Neural cell (in vitro differentiated cells): ENCODE measurements at regions not wholly inside any gene's neighbourhood (a gene's known extent, or its start where the extent isn't known, plus 50 kb on each side); places are given as distances from the start of the nearest gene placed in this dataset.

Experiments used
- H2AFZ ChIP-seq: fragments of 200-600, 300-800 bp; sonication (generic), shearing (Covaris generic); 2 replicates; pipeline ENCODE4 v1.6.0; 2014; ENCODE audit warnings: low read depth, mild to moderate bottlenecking, antibody characterized with exemption, low read length, moderate library complexity
- H3F3A ChIP-seq: fragments of 200-600 bp; shearing (Covaris generic); 2 replicates; pipeline ENCODE4 v1.6.1; 2016; ENCODE audit warnings: mild to moderate bottlenecking, moderate library complexity, mixed read lengths, antibody characterized with exemption, low read length; ENCODE audit not compliant: insufficient read depth, poor library complexity, severe bottlenecking
- H3K27ac ChIP-seq: fragments of 200-600, 300-800 bp; sonication (generic), shearing (Covaris generic); 2 replicates; pipeline ENCODE4 v1.5.1; 2014; ENCODE audit warnings: mild to moderate bottlenecking, low read length, moderate library complexity
- H3K27me3 ChIP-seq: fragments of 300-800, 200-600 bp; sonication (generic), shearing (Covaris generic); 2 replicates; pipeline ENCODE4 v1.6.0; 2014; ENCODE audit warnings: mild to moderate bottlenecking, low read depth, low read length, moderate library complexity; ENCODE audit not compliant: insufficient read depth
- H3K36me3 ChIP-seq: fragments of 300-800, 200-600 bp; sonication (generic), shearing (Covaris generic); 2 replicates; pipeline ENCODE4 v1.5.1; 2014; ENCODE audit warnings: mild to moderate bottlenecking, antibody characterized with exemption, low read length, moderate library complexity; ENCODE audit not compliant: insufficient read depth
- H3K4me2 ChIP-seq: fragments of 300-800, 200-600 bp; sonication (generic), shearing (Covaris generic); 2 replicates; pipeline ENCODE4 v1.6.0; 2014; ENCODE audit warnings: mild to moderate bottlenecking, low read length
- H3K4me3 ChIP-seq: fragments of 300-800, 200-600 bp; sonication (generic), shearing (Covaris generic); 2 replicates; pipeline ENCODE4 v1.5.1; 2014; ENCODE audit warnings: mild to moderate bottlenecking, low read length, moderate library complexity
- H3K79me2 ChIP-seq: fragments of 200-600 bp; shearing (Covaris generic); replicated peaks from 2 replicates; pipeline ENCODE4 v1.6.0; 2014; ENCODE audit warnings: mild to moderate bottlenecking, low read length, moderate library complexity; ENCODE audit not compliant: insufficient read depth
- H3K9ac ChIP-seq: fragments of 300-800, 200-600 bp; sonication (generic), shearing (Covaris generic); 2 replicates; pipeline ENCODE4 v1.6.1; 2016; ENCODE audit warnings: mild to moderate bottlenecking, low read length, mixed read lengths
- H3K9me2 ChIP-seq: fragments of 200-600 bp; shearing (Covaris generic); 2 replicates; pipeline ENCODE4 v1.6.1; 2016; ENCODE audit warnings: mild to moderate bottlenecking, low read length, mixed read lengths; ENCODE audit not compliant: insufficient read depth
- H3K9me3 ChIP-seq: fragments of 200-600, 300-800 bp; sonication (generic), shearing (Covaris generic); 2 replicates; pipeline ENCODE4 v1.6.1; 2016; ENCODE audit warnings: mild to moderate bottlenecking, mixed run types, low read length, moderate library complexity, mixed read lengths
- H4K20me1 ChIP-seq: fragments of 200-600 bp; shearing (Covaris generic); 2 replicates; pipeline ENCODE4 v1.6.1; 2016; ENCODE audit warnings: mild to moderate bottlenecking, mixed run types; ENCODE audit not compliant: insufficient read depth
- EP300 ChIP-seq: fragments of 450-650 bp; conservative IDR thresholded peaks from 2 replicates; pipeline ENCODE4 v1.6.1; 2014; ENCODE audit warnings: antibody characterized with exemption, mild to moderate bottlenecking, moderate library complexity; ENCODE audit not compliant: poor library complexity, severe bottlenecking
- EZH2 ChIP-seq: fragments of 200-600, 300-800 bp; shearing (Covaris generic), sonication (generic); IDR thresholded peaks from 2 replicates; pipeline ENCODE4 v1.6.1; 2014; ENCODE audit warnings: antibody characterized with exemption, low read length, borderline replicate concordance, mild to moderate bottlenecking; ENCODE audit not compliant: insufficient read depth, poor library complexity, severe bottlenecking
- MXI1 ChIP-seq: fragments of 450-650 bp; conservative IDR thresholded peaks from 2 replicates; pipeline ENCODE4 v1.6.1; 2014; ENCODE audit warnings: antibody characterized with exemption, mild to moderate bottlenecking; ENCODE audit not compliant: poor library complexity, severe bottlenecking
- POLR2AphosphoS5 ChIP-seq: IDR thresholded peaks from 2 replicates; pipeline ENCODE4 v1.6.1; 2012
- RAD21 ChIP-seq: fragments of 450-650 bp; conservative IDR thresholded peaks from 2 replicates; pipeline ENCODE4 v1.6.1; 2014; ENCODE audit warnings: antibody characterized with exemption, mild to moderate bottlenecking, moderate library complexity
- SMC3 ChIP-seq: fragments of 450-650 bp; conservative IDR thresholded peaks from 2 replicates; pipeline ENCODE4 v1.6.1; 2014; ENCODE audit warnings: antibody characterized with exemption, mild to moderate bottlenecking, moderate library complexity; ENCODE audit not compliant: poor library complexity
- TAF1 ChIP-seq: IDR thresholded peaks from 2 replicates; pipeline ENCODE4 v1.6.1; 2012; ENCODE audit warnings: low read depth
- TF ChIP-seq, protein P1 (sequence below): IDR thresholded peaks from 2 replicates; pipeline ENCODE4 v1.6.1; 2012; ENCODE audit warnings: borderline replicate concordance
- TF ChIP-seq, protein P2 (sequence below): fragments of 450-650 bp; IDR thresholded peaks from 2 replicates; pipeline ENCODE4 v1.5.1; 2014; ENCODE audit warnings: antibody characterized with exemption, mild to moderate bottlenecking, moderate library complexity; ENCODE audit not compliant: poor library complexity, severe bottlenecking

DNA sequence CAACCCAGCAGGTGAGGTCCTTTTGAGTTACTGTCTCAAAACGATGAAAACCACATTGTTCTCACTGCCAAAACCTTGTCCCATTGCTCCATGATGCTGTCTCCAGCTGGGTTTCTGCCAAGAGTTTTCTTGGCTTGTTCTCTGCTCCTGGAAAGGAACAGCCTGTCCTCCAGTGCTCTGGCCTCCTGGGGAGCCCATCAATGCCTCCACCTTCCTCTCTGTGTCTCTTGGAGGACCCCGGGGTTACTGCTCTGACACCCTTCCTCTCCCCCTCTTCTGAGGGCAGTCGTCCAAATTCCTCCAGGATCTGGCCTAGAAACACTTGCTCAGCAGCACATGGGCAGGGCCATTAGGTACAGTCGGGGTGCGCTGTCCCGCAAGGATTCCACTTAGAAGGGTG lies 63.9 kb upstream of the RGMA start:
- Histone ChIP-seq H3K9me3 (no peaks in the 10 kb centered on the region), H3K27ac (no peak overlapping the region), H4K20me1 (no peaks in the 10 kb centered on the region), H3F3A (no peaks in the 10 kb centered on the region), H3K79me2 (no peaks in the 10 kb centered on the region), H3K9ac (no peak overlapping the region), H3K27me3 (no peaks in the 10 kb centered on the region), H3K4me2 (no peak overlapping the region), H3K36me3 (no peaks in the 10 kb centered on the region), H3K9me2 (no peaks in the 10 kb centered on the region), H2AFZ (no peak overlapping the region), H3K4me3 (no peak overlapping the region)
- TF ChIP-seq RAD21 (no peak), TAF1 (no peak), EP300 (no peak), MXI1 (no peak), POLR2AphosphoS5 (no peak), EZH2 (no peak), SMC3 (no peak)
- TF ChIP-seq, protein P1, sequence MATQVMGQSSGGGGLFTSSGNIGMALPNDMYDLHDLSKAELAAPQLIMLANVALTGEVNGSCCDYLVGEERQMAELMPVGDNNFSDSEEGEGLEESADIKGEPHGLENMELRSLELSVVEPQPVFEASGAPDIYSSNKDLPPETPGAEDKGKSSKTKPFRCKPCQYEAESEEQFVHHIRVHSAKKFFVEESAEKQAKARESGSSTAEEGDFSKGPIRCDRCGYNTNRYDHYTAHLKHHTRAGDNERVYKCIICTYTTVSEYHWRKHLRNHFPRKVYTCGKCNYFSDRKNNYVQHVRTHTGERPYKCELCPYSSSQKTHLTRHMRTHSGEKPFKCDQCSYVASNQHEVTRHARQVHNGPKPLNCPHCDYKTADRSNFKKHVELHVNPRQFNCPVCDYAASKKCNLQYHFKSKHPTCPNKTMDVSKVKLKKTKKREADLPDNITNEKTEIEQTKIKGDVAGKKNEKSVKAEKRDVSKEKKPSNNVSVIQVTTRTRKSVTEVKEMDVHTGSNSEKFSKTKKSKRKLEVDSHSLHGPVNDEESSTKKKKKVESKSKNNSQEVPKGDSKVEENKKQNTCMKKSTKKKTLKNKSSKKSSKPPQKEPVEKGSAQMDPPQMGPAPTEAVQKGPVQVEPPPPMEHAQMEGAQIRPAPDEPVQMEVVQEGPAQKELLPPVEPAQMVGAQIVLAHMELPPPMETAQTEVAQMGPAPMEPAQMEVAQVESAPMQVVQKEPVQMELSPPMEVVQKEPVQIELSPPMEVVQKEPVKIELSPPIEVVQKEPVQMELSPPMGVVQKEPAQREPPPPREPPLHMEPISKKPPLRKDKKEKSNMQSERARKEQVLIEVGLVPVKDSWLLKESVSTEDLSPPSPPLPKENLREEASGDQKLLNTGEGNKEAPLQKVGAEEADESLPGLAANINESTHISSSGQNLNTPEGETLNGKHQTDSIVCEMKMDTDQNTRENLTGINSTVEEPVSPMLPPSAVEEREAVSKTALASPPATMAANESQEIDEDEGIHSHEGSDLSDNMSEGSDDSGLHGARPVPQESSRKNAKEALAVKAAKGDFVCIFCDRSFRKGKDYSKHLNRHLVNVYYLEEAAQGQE = no peak
- TF ChIP-seq, protein P2, sequence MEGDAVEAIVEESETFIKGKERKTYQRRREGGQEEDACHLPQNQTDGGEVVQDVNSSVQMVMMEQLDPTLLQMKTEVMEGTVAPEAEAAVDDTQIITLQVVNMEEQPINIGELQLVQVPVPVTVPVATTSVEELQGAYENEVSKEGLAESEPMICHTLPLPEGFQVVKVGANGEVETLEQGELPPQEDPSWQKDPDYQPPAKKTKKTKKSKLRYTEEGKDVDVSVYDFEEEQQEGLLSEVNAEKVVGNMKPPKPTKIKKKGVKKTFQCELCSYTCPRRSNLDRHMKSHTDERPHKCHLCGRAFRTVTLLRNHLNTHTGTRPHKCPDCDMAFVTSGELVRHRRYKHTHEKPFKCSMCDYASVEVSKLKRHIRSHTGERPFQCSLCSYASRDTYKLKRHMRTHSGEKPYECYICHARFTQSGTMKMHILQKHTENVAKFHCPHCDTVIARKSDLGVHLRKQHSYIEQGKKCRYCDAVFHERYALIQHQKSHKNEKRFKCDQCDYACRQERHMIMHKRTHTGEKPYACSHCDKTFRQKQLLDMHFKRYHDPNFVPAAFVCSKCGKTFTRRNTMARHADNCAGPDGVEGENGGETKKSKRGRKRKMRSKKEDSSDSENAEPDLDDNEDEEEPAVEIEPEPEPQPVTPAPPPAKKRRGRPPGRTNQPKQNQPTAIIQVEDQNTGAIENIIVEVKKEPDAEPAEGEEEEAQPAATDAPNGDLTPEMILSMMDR = no peak

DNA sequence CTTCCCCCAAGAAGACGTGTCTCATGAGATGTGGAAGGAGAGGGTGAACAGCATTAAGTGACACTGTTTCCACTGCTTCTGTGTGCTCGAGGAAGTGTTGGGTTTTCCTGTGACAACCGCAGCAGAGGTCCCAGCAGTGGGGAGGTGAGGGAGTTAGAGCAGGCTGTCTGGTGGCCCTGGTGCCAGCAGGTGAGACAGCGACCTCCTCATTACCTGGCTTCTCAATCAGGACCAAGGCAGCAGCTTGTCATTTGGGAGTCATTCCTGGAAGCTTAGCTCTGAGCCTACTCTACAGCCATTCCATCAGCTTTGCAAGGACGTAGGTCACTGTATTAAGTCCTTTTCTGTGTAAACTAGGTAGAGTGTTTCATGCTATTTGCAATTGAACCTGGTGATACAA lies 63.3 kb upstream of the RGMA start:
- H3K27me3 ChIP-seq = no peaks in the 10 kb centered on the region
- no peak overlapping the region for H3K27ac ChIP-seq
- no peak overlapping the region for H3K4me3 ChIP-seq

More for the DNA sequence above, 63.3 kb upstream of the RGMA start:
- TF ChIP-seq POLR2AphosphoS5 (no peak), EZH2 (no peak), SMC3 (no peak), TAF1 (no peak), RAD21 (no peak), EP300 (no peak), MXI1 (no peak)
- TF ChIP-seq, protein P1 = no peak
- TF ChIP-seq, protein P2 = no peak
- Histone ChIP-seq H3K4me2 (no peak overlapping the region), H3K9me2 (no peaks in the 10 kb centered on the region), H3K36me3 (no peaks in the 10 kb centered on the region), H2AFZ (no peak overlapping the region), H3K79me2 (no peaks in the 10 kb centered on the region), H3K9me3 (no peaks in the 10 kb centered on the region), H3F3A (no peaks in the 10 kb centered on the region), H4K20me1 (no peaks in the 10 kb centered on the region), H3K9ac (no peak overlapping the region)
